HuH-7 (cell line): ENCODE measurements at regions not wholly inside any gene's neighbourhood (a gene's known extent, or its start where the extent isn't known, plus 50 kb on each side); places are given as distances from the start of the nearest gene placed in this dataset.

Experiments
- DNase-seq: peaks from one replicate; pipeline ENCODE4 v3.0.0; 2011; ENCODE audit warnings: low spot score

DNA sequence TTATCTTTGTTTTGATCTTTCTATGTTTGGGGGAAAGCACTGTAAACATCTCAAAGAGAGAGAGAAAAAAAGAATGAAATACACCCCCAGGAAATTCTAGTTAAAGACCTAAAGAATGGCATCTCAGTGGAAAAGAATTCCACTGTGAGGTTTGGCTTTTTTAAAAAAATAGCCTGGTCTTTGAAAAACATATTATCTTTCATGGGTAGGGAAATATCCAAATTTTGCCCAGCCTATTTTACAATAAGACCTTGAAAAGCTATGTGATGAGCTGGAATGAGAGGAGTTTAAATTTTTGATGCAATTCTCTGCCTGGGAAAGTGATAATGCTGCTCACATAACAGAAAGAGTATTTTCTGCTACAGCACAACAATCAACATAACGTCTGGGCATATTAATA is 348.1 kb upstream of the WWC1 start:
- DNase-seq, result no peak

DNA sequence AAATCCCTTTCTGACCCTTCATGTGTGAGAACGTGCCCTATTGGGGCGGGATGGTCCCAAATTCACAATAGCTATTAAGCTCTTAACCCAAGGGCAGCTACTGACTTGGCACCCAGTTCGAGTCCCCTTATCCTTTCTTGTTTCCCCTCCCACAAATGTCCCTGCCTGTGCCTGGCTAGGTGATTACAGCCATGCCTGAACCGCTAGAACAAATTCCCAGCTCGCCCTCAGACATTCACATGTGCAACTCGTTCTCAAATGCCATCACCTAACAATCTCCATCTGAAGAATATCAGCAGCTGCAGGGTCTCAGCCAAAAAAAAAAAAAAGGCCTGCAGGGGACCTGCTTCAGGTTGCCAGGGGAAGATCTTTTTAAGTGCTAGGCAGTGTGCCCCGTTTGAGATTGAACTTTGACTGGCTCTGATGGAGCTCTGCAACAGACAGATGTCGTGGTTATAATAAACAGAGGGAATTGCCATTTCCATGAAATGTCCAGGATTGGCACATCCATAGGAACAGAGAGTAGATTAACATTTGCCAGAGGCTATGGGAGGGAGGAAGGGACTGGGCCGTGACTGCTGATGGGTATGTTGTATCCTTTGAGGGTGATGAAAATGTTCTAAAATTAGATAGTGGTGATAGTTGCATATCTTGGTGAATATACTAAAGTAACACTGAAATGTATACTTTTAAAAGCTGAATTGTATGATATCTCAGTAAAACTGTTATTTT is 347.2 kb upstream of the WWC1 start:
- no peak for DNase-seq

GRCh38 chr5:167945542-167946384 is 345.7 kb upstream of the WWC1 start:
- DNase-seq, result no peak

GRCh38 chr5:167947306-167947705 is 344.1 kb upstream of the WWC1 start:
- DNase-seq, result no peak

DNA sequence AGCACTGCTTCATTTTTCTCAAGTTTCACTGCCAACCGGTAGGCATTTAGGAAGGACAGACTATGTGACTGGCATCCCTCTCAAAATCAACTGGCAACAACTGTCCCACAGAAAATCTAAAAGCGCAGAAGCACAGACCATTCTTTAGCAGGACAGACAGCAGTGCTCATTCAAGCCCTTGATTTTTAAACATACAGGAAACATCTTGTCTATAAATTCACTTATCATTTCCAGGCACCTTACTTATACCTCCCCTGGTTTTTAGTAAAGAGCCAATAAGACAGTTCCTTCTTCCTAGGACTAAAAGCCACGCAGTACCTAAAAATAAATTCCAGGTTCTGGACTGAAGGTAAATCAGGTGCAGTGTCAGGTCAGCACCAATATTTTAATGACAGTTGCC is 343.2 kb upstream of the WWC1 start:
- no peak for DNase-seq

DNA sequence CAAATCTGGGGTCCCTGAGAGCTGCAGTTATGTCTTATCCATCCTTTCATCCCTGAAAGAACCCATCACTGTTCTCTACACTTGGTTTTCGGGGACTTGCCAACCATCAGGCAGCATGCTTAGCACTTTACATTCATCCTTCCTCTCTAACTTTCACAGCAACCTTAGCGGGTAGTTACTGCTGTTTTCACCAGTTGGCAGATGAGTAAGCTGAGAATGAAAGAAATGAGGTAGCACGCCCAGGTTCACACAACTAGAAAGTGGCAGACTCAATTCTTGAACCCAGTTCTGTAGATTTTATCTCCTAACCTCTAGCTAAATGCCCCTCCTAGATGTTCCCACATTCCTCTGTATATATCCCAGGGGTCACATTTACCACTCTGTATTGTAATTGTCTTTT is 342.0 kb upstream of the WWC1 start:
- DNase-seq, result no peak

- no peak for DNase-seq
Observed at GRCh38 chr5:167950126-167950721, 341.2 kb upstream of the WWC1 start.

GRCh38 chr5:167951116-167951515 is 340.3 kb upstream of the WWC1 start:
- no peak for DNase-seq

GRCh38 chr5:167952278-167952995 is 339.0 kb upstream of the WWC1 start:
- no peak for DNase-seq

DNA sequence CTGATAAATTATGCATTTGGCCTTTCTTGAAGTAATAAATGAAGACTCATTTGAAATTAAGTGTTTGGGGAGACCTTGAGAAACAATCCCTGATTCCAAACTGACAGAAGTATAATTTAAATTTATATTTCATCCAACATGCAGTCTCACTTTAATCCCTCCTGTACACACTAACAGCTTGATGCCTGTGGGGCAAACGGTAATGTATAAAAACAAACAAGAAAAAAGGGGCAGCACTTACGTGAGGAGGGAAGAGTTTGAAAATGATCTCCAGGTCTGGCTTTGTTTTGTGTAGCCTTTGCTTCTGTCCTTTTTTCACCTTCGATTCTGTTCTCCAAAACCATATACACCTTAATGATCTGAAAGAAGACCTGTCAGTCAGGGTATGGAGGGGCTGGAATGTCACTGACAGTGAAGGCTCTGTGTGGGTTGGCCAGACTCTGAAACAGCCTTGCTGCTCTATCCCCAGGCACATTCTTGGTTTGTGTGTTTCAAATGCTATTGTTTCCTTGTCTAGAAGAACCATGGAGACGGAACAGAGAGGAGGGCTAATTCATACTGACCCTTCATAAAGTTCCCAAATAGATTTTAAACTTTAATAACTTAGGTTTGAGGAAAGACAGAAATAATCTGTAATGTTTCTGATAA is 338.2 kb upstream of the WWC1 start:
- no peak for DNase-seq

DNA sequence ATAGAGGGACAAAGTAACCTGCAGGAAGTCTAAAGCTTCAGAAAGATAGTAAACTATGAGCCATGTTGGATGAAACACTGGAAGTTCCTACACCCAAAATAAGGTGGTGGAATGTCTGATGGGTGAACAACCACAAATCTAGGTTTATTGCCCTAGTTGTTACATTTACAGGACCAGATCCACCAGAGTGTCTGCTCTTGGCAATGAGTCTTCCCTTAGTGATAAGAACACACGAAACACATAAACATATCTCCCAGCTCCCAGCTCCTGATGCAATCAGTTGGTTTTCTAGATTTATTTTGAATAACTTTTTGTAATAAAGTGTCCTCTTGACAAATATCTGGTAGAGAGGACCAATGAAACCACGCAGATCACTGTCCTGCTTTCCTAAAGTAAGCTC is 329.7 kb upstream of the WWC1 start:
- no peak for DNase-seq

DNA sequence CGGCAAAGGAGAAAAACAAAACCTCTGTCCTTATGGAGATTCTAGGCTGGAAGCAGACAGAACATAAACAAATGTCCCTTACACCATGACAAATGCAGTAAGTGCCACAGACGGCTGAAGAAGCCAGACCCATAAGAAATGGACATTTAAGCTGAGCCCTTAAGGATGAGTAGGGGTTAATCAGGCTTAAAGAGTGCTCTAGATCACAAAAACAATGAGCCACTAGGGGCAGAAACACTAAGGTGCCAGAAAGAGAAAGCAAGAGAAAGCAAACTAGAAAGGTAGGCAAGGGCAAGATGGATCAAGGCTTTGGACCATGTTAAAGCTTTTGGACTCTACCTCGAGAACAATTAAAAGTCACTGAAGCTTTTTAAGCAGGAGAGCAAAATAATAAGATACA is 326.9 kb upstream of the WWC1 start:
- DNase-seq, result peak; percentile 10

DNA sequence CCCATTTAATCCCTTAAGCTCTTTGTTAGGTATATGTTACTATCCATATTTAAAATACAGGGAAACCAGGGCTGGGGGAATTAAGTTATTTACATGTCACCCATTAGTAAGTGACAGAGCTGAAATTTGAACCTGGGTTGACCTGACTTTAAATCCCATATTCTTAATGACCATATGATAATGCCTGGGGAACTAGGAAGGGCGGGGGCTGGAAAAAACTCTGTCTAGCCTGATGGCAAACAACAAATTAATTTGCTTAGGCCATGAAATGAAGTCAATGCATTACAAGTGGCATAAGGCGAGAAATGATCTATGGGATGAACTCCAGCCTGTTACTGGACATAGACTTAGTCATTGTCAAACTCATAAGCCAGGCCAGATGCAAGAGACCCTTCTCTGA is 325.7 kb upstream of the WWC1 start:
- DNase-seq, result no peak

- DNase-seq, result no peak
Observed at GRCh38 chr5:167966979-167967378, 324.5 kb upstream of the WWC1 start.

DNA sequence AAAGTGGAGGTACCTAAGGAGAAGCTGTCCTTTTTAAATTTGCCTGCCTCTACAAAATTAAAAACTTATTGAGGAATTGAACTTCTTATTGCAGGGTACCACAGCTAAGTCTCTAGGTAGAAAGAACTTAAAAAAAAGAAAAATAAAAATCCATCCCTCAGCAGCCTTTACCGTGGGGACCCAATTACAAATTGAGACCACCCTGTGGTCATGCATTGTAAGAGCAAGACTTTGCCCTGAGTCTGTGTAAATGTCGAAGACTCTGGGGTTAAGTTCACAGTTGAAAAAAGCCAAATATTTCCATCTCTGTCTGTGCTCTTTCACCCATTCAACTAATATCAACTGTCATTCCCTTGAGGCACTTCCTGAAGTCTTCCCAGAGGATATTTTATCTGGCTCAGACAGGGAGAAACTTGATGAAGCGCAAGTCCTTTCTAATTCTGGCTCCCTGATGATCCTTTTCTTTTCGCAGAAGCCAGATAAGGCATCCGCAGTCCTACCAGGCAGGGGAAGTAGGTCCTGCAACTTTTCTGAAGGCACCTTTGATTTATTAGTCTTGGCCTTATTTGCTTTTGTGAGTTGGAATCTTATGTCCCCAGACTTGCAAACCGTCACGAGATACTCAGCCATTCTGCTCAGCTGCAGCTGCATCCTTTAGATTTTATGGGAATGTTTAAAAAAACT is 323.8 kb upstream of the WWC1 start:
- no peak for DNase-seq

GRCh38 chr5:167968837-167969236 is 322.6 kb upstream of the WWC1 start:
- no peak for DNase-seq

DNA sequence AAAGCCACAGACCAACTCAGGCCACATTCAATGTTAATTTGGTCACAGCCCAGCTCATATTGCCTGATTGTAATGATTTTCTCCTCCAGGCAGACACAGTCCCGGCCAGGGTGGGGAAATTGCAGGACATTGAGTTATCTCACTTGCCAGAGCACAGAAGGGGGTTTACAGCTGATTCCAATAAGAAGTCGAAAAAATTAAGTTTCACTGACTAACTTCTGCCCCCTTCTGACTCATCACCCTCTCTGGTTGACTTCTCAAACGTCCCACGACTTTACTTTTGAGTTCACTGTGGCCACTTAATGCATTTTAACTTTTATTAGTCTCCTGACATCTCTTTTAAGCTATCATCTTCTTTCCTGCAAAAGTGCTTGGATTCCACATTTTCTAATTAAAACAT is 321.4 kb upstream of the WWC1 start:
- no peak for DNase-seq

GRCh38 chr5:167971706-167972105 is 319.7 kb upstream of the WWC1 start:
- DNase-seq, result no peak

DNA sequence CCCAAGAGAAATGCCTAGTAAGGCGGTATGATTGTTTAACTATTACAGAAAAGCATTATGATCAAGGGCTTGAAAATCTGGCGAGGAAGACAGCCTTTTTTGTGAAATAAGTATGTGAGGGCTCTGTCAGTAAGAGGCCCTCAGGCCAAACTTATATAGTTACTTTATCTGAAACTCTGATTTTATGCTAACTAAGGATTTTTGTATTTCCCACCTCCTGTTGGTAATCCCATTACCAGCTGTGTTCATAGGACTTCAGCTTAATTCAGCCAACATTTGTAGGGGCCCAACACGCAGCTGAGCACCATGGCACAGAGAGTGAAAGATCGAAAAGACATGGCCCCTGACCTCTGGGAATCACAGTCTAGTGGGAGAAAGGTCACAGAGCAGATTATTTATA is 318.3 kb upstream of the WWC1 start:
- DNase-seq, result no peak

- DNase-seq, result no peak
Observed at GRCh38 chr5:167984951-167985350, 306.5 kb upstream of the WWC1 start.

DNA sequence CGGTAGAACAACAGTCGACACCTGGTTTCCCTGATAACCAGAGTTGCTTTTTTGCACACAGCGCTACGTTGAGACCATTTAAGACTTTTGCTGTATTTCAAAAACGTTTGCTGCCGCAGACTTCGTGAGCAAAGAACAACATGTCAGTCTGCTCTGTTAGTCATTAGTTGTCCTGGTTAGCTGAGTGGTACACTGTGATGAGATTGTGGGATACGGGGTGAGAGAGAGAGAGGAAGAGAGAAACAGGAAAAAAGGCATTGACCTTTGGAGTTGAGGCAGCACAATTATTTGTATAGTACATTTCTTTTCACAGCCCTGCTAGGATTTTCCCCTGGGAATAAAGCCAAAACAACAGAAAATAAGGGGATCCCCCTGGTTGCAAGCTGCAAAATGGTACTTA is 306.1 kb upstream of the WWC1 start:
- DNase-seq, result peak; percentile 12
